Liver (tissue), 8 donors: ENCODE measurements at regions not wholly inside any gene's neighbourhood (a gene's known extent, or its start where the extent isn't known, plus 50 kb on each side); places are given as distances from the start of the nearest gene placed in this dataset.

ENCODE experiments used
- DNase-seq: peaks from one replicate; pipeline ENCODE4 v3.0.0-alpha.2; 2017; ENCODE audit warnings: low spot score
- H3K27ac ChIP-seq, 2 donors: one replicate each; pipeline ENCODE4 v1.7.0; 2013; ENCODE audit warnings: inconsistent platforms in 2 of 2, low read length in 2 of 2, control low read depth in 1 of 2, low read depth in 1 of 2, mild to moderate bottlenecking in 1 of 2
- H3K27me3 ChIP-seq, 4 donors: one replicate each; pipeline versions ENCODE4 v1.6.1 to v1.7.0; 2013; ENCODE audit warnings: low read length in 3 of 4, inconsistent platforms in 1 of 4, mild to moderate bottlenecking in 1 of 4, moderate library complexity in 1 of 4; ENCODE audit not compliant: control insufficient read depth in 4 of 4, insufficient read depth in 4 of 4
- H3K36me3 ChIP-seq, 4 donors: one replicate each; pipeline versions ENCODE4 v1.6.1 to v1.7.0; 2013; ENCODE audit warnings: low read length in 3 of 4, mild to moderate bottlenecking in 3 of 4, low read depth in 1 of 4, moderate library complexity in 1 of 4; ENCODE audit not compliant: control insufficient read depth in 4 of 4, insufficient read depth in 3 of 4
- H3K4me1 ChIP-seq, 4 donors: one replicate each; pipeline versions ENCODE4 v1.6.1 to v1.7.0; 2013; ENCODE audit warnings: low read length in 3 of 4, mild to moderate bottlenecking in 3 of 4, moderate library complexity in 1 of 4; ENCODE audit not compliant: control insufficient read depth in 4 of 4, insufficient read depth in 4 of 4
- H3K4me3 ChIP-seq, 3 donors: one replicate each; pipeline versions ENCODE4 v1.6.1 to v1.7.0; 2013; ENCODE audit warnings: low read length in 3 of 3, control low read depth in 1 of 3, low read depth in 1 of 3, mild to moderate bottlenecking in 1 of 3
- H3K9ac ChIP-seq, 2 donors: one replicate each; pipeline ENCODE4 v1.7.0; 2013; ENCODE audit warnings: low read length in 2 of 2, mild to moderate bottlenecking in 2 of 2, moderate library complexity in 2 of 2, control low read depth in 1 of 2, low read depth in 1 of 2
- H3K9me3 ChIP-seq, 4 donors: one replicate each; pipeline versions ENCODE4 v1.6.1 to v1.7.0; 2013; ENCODE audit warnings: low read length in 3 of 4; ENCODE audit not compliant: control insufficient read depth in 4 of 4
- CTCF ChIP-seq: fragments of 150-350 bp; IDR thresholded peaks from 2 replicates; pipeline ENCODE4 v1.5.1; 2017; ENCODE audit warnings: improper control_type of control experiment, low read depth, low read length; ENCODE audit not compliant: missing input control
- EGR1 ChIP-seq, 2 donors: IDR thresholded peaks; 2 replicates each; pipeline ENCODE4 v1.6.1; 2016 to 2018; ENCODE audit warnings: antibody characterized with exemption in 2 of 2, low read depth in 2 of 2
- FOXA1 ChIP-seq: IDR thresholded peaks from 2 replicates; pipeline ENCODE4 v1.6.1; 2016; ENCODE audit warnings: antibody characterized with exemption
- FOXA2 ChIP-seq: IDR thresholded peaks from 2 replicates; pipeline ENCODE4 v1.6.1; 2016; ENCODE audit warnings: antibody characterized with exemption
- GABPA ChIP-seq, 2 donors: IDR thresholded peaks in 1 of 2; conservative IDR thresholded peaks in 1 of 2; 2 replicates each; pipeline ENCODE4 v1.6.1; 2016; ENCODE audit warnings: antibody characterized with exemption in 2 of 2, mild to moderate bottlenecking in 1 of 2, moderate library complexity in 1 of 2
- HNF4A ChIP-seq, 2 donors: conservative IDR thresholded peaks; 2 replicates each; pipeline ENCODE4 v1.6.1; 2016; ENCODE audit warnings: antibody characterized with exemption in 2 of 2, mild to moderate bottlenecking in 2 of 2
- HNF4G ChIP-seq: IDR thresholded peaks from 2 replicates; pipeline ENCODE4 v1.6.1; 2016; ENCODE audit warnings: antibody characterized with exemption
- JUND ChIP-seq, 2 donors: IDR thresholded peaks; 2 replicates each; pipeline ENCODE4 v1.6.1; 2016; ENCODE audit warnings: antibody characterized with exemption in 2 of 2
- MAX ChIP-seq: IDR thresholded peaks from 2 replicates; pipeline ENCODE4 v1.6.1; 2016; ENCODE audit warnings: antibody characterized with exemption
- NR2F2 ChIP-seq: IDR thresholded peaks from 2 replicates; pipeline ENCODE4 v1.6.1; 2016; ENCODE audit warnings: antibody characterized with exemption
- RAD21 ChIP-seq, 2 donors: IDR thresholded peaks; 2 replicates each; pipeline ENCODE4 v1.6.1; 2016; ENCODE audit warnings: antibody characterized with exemption in 2 of 2, mild to moderate bottlenecking in 2 of 2
- REST ChIP-seq: IDR thresholded peaks from 2 replicates; pipeline ENCODE4 v1.6.1; 2016; ENCODE audit warnings: antibody characterized with exemption, mild to moderate bottlenecking
- RXRA ChIP-seq, 2 donors: IDR thresholded peaks; 2 replicates each; pipeline ENCODE4 v1.6.1; 2017 to 2018; ENCODE audit warnings: antibody characterized with exemption in 2 of 2, mild to moderate bottlenecking in 1 of 2
- SP1 ChIP-seq: IDR thresholded peaks from 2 replicates; pipeline ENCODE4 v1.6.1; 2018; ENCODE audit warnings: antibody characterized with exemption, mild to moderate bottlenecking
- TAF1 ChIP-seq: conservative IDR thresholded peaks from 2 replicates; pipeline ENCODE4 v1.6.1; 2016; ENCODE audit warnings: antibody characterized with exemption, mild to moderate bottlenecking
- YY1 ChIP-seq: IDR thresholded peaks from 2 replicates; pipeline ENCODE4 v1.6.1; 2016; ENCODE audit warnings: antibody characterized with exemption, mild to moderate bottlenecking
- ZBTB33 ChIP-seq: IDR thresholded peaks from 2 replicates; pipeline ENCODE4 v1.6.1; 2016; ENCODE audit warnings: antibody characterized with exemption
- WGBS: extraction: QIAGEN DNeasy Blood & Tissue Kit; methylation state at CpG from one replicate; pipeline ENCODE4 v1.1.7; 2013; 5-methylcytosine and 5-hydroxymethylcytosine counted together
- donor health status: healthy.
- donor health status: healthy.
- donor health status: healthy.
- donor health status: healthy.
- donor health status: healthy.

GRCh38 chr11:25862159-25862558 lies 469.8 kb upstream of the ANO3 start:
- TF ChIP-seq EGR1 (IDR thresholded peaks at IDR 0.05; ENCODE audit: low read depth in 2 of 2): no peak
- no peak for TF ChIP-seq ZBTB33
- TF ChIP-seq YY1: no peak
- no peak for TF ChIP-seq FOXA1
- no peak for TF ChIP-seq JUND (IDR thresholded peaks at IDR 0.05)
- TF ChIP-seq SP1: no peak
- no peak for TF ChIP-seq FOXA2
- TF ChIP-seq HNF4A (conservative IDR thresholded peaks at IDR 0.05): no peak
- TF ChIP-seq TAF1: no peak
- no peak for TF ChIP-seq MAX
- TF ChIP-seq RXRA (IDR thresholded peaks at IDR 0.05): no peak
- TF ChIP-seq HNF4G: no peak
- TF ChIP-seq NR2F2: no peak
- TF ChIP-seq RAD21 (IDR thresholded peaks at IDR 0.05): no peak
- TF ChIP-seq CTCF: no peak
- no peak for TF ChIP-seq REST
- no peak for TF ChIP-seq GABPA (IDR thresholded peaks at IDR 0.05 in 1 of 2, conservative IDR thresholded peaks at IDR 0.05 in 1 of 2)
- Histone ChIP-seq H3K36me3 (no peaks in the 10 kb centered on the region), H3K27ac (no peak overlapping the region), H3K9me3 (no peaks in the 10 kb centered on the region), H3K9ac (no peak overlapping the region), H3K4me1 (no peaks in the 10 kb centered on the region), H3K4me3 (no peak overlapping the region), H3K27me3 (peaks cover 0 to 2% (median 0%) of the 10 kb centered on the region in 4 donors)
- WGBS: 76% methylated on average over 1 of the region's 1 CpG
- no peak for DNase-seq

GRCh38 chr11:25863986-25864385 lies 467.9 kb upstream of the ANO3 start:
- WGBS: 53% methylated on average over 3 of the region's 3 CpGs
- no peaks in the 10 kb centered on the region for H3K9me3 ChIP-seq
- no peaks in the 10 kb centered on the region for H3K36me3 ChIP-seq
- H3K4me3 ChIP-seq: no peak overlapping the region
- no peak overlapping the region for H3K9ac ChIP-seq
- no peak for DNase-seq
- TF ChIP-seq RXRA (IDR thresholded peaks at IDR 0.05): no peak
- no peak for TF ChIP-seq REST
- TF ChIP-seq YY1: no peak
- no peak for TF ChIP-seq FOXA1
- no peak for TF ChIP-seq SP1
- TF ChIP-seq NR2F2: no peak
- TF ChIP-seq FOXA2: no peak
- no peak for TF ChIP-seq RAD21 (IDR thresholded peaks at IDR 0.05)
- no peak for TF ChIP-seq ZBTB33
- no peak for TF ChIP-seq MAX
- peaks cover 0 to 2% (median 0%) of the 10 kb centered on the region in 4 donors for H3K27me3 ChIP-seq
- H3K27ac ChIP-seq: no peak overlapping the region
- no peaks in the 10 kb centered on the region for H3K4me1 ChIP-seq
